ENCODE measurements at regions not wholly inside any gene's neighbourhood (a gene's known extent, or its start where the extent isn't known, plus 50 kb on each side); places are given as distances from the start of the nearest gene placed in this dataset.

DNA sequence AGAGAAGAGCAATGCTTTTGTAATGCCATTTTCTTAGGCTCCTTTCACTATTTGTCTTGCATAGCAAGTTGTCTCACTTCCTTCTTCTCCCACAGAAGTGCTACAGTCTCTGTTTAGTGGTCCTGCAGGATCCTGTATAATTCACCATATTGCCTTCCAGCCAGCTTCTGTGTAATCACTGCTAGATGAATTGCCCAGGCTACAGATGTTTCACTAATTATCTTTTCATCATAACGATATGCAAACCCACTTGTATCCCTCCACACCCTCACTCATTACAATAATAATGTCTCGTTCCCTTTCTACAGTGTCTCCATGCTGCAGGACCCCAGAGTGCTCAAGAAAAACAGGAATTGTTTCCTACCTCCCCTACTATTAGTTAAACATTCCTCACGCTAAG, 402.9 kb downstream of the TBL1XR1 start:
- DNase-seq (ENCODE audit: low read depth), result no peak

DNA sequence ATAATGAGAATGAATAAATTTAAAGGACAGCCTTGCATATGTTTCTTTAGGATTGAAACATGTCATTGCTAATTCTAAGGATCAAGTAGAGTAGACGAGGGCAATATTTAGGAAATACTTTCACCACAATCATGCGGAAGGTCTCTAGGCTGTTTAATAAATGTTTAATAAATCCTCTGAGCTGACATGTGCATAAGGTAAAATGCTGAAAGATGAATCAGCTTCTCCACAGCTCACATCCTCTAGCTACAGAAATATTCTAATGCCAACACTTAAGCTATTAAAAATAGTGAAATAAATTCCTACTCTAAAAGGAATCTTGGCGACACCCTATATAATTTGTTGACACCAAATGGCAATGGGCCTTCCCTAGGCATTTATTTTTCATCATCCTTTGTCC, 407.3 kb downstream of the TBL1XR1 start:
- no peak for DNase-seq (ENCODE audit: low read depth)

GRCh38 chr3:176789281-176789705, 408.0 kb downstream of the TBL1XR1 start:
- no peak for DNase-seq (ENCODE audit: low read depth)

- DNase-seq (ENCODE audit: low read depth), result no peak
These were observed 409.8 kb downstream of the TBL1XR1 start for GRCh38 chr3:176787506-176787905.

DNA sequence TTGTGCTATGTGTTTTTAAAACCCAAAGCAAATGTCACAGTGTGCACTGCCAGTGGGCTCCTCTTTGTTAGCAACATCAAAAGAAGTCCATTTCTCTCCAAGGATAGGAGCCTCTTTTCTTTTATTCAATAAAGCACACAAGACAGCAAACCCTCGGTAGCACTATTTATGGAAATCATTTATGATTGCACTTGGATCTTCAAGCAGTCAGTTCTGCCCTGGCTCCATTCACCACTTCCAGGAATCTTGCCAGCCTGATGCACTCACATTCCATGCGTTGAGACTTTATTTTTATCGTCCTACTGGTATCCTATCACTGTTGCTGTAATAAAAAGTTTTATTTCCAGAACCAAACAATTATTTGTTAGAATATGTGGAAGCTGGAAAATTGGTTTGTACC, 412.1 kb downstream of the TBL1XR1 start:
- DNase-seq (ENCODE audit: low read depth), result no peak

- DNase-seq (ENCODE audit: low read depth), result no peak
These were observed 416.5 kb downstream of the TBL1XR1 start for GRCh38 chr3:176780766-176781165.

GRCh38 chr3:176776622-176777175, 420.6 kb downstream of the TBL1XR1 start:
- no peak for DNase-seq (ENCODE audit: low read depth)

- DNase-seq (ENCODE audit: low read depth), result no peak
These were observed 427.6 kb downstream of the TBL1XR1 start for GRCh38 chr3:176769547-176770190.

DNA sequence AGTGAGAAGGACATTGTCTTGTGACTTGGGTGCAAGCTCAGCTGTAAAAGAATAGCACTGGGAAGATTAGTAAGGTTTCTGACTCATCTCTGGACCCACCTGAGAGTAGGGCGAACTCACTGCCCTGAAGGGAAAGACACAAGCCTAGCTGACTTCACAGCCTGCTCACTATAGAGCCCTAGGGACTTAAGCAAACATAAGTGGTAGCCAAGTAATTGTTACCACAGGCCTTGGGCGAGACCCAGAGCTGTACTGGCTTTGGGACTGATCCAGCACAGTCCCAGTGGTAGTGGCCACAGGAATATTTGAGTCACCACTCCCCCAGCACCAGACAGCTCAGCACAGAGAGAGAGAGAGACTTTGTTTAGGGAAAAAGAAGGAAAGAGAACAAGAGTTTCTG, 429.9 kb downstream of the TBL1XR1 start:
- DNase-seq (ENCODE audit: low read depth), result no peak

- no peak for DNase-seq (ENCODE audit: low read depth)
These were observed 430.4 kb downstream of the TBL1XR1 start for GRCh38 chr3:176766862-176767261.

DNA sequence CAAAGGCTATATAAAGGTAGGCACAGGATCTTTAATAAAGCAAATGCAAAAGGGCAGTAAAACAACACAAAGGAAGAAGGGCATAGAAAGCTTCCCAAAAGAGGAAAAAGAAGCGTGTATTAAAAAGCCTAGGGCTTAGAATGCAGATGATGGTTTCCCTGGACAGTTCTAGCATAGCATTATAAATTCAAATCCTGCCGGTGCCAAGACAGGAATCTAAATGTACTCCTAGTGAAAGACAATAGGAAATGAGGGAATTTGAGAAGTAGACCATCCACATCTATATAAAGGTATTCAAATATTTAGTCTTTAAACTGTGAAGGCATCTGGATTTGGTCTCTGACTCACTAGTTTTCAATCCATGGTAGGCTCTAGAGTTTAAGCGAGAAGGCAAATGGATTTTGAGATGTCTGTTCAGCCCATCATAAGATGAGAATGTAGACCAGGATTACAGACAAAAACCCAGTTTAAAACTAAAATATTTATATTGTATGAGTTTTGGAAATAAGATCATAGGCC, 431.8 kb downstream of the TBL1XR1 start:
- no peak for DNase-seq (ENCODE audit: low read depth)

DNA sequence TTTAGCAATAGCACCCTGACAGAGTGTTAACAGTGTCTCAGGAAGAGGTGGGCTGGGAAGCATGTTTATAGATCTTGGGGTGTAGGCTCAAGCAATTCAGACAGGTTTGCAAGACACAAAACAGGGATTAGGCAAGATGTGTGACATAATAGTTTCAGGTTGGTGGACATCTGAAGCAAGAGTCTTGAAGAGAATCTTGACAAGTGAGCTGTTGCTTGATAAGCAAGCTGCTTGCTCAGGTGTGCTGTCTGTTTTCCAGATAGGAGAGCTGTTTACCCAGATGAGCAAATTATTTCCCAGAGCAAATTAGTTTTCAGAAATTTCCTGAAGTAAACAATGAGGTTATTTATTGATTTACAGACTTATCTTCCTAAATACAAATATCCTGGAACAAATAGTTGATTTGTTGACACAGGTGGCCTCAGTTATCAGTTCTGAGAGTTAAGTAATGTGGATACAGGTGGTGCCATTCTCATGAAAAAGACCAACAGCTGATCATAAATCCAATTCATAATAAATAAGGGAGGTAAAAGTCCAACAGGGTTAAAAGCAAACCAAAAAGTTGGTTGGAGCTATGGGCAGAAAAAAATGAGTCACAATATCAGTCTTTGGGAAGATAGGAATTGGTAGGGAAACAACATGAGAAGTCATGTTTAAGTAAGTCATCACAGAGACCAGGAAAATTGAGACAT, 437.3 kb downstream of the TBL1XR1 start:
- no peak for DNase-seq (ENCODE audit: low read depth)

GRCh38 chr3:176757429-176757828, 439.9 kb downstream of the TBL1XR1 start:
- DNase-seq (ENCODE audit: low read depth), result no peak

DNA sequence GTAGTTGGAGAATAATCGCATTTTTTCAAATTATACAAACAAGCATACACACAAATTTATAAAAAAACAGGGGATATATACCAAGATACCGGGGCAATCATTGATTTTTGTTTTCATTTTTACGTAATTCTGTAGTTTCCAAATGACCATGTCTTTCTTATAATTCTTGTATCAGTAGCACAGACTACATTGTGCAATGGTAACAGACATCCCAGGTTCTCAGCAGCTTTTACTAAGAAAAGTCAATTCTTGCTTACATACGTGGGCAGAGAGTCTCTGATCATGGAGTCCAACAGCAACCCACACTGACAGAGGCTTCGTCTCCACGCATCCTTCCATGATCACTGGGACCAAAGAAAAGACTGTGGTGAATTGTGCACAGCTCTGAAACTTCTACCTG, 441.3 kb downstream of the TBL1XR1 start:
- no peak for DNase-seq (ENCODE audit: low read depth)

DNA sequence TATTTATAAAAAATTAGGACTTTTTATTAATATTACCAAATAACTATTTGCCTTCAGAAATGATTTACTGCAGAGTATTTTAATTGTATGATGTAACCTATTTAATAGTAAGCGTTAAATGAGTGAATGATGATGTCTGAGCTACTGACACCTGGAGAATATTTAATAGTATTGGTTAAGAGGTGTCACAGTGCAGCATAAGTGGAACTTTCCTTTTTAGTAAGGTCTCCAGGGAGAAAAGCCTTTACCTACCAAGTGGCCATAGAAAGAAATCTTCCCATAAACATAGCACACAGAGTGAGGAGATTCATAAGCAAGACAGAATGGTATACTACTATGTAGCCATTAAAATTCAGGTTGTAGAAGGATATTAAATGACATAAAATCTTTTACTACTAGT, 441.7 kb downstream of the TBL1XR1 start:
- no peak for DNase-seq (ENCODE audit: low read depth)

DNA sequence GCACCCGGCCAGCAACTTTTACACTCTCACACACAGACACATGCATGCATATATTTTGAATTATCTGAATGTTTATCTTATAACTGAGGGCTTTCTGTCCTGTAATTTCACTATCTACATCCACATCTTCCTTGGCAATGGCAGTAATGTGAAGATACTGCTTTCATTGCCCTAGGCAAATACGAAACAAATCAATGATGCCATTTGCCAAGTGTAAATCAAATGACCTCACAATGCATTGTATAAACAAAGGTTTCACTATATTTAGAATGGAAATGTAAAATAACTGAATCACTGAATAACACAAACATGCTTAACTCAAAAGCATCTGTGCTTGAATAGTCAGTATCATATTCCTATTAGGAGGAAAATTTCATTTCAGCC, 455.6 kb downstream of the TBL1XR1 start:
- no peak for DNase-seq (ENCODE audit: low read depth)

GRCh38 chr3:176740906-176741663, 456.2 kb downstream of the TBL1XR1 start:
- DNase-seq (ENCODE audit: low read depth), result no peak

- DNase-seq (ENCODE audit: low read depth), result no peak
These were observed 458.1 kb downstream of the TBL1XR1 start for GRCh38 chr3:176739159-176739558.

DNA sequence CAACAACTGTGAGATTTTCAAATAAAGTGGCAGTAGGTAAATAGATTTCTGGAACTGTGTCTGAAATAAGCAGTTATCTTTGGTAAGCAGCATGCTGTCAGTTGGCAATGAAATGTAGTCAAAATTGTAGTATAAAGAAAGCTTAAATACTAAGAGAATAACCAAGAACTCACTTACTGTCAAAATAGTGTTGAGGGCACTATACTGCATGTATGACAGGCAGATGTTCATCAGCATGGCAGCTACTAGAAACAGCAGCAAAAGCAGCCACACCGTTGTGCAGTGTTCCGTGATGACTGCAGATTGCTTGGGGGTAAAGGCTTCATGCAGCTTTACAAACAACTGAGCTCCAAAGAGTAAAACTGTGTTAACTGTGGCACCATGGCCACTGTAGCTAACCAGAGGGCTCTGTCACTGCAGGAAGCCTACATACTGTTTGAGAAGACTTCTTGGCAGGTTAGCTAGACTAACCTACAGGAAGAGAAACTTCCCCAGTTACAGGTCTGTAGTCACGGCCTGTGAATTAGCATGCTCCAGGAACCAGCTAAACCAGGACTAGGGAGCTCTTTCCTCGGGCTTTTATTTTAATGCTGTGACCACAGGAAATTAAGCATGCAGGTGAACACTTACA, 459.7 kb downstream of the TBL1XR1 start:
- DNase-seq (ENCODE audit: low read depth), result no peak

DNA sequence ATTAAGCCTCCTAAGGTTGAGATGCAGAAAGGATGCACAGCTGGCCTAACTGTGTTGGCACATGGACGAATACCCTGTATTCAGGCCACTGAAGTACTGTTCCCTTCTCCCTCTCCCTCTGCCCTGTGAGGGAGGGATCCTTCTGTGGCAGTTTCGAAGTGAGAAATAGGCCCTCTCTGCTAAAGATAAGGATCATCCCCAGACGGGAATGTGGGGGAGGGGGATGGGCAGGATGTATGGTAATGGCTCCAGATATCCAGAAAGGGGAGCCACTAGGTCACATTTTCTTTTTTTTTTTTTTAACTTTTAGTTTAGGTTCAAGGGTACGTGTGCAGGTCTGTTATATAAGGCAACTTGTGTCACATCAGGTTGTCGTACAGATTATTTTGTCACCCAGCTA, 463.1 kb downstream of the TBL1XR1 start:
- DNase-seq (ENCODE audit: low read depth), result no peak

DNA sequence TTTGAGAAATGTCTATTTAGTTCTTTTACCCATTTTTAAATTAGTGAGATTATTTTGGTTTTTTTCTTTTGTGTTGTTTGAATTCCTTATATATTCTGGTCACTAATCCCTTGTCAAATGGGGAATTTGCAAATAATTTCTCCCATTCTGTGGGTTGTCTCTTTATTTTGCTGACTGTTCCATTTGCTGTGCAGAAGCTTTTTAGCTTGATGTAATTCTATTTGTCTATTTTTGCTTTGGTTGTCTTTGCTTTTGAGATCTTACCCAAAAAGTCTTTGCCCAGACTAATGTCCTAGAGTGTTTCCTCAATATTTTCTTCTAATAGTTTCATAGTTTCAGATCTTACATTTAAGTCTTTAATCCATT, 472.9 kb downstream of the TBL1XR1 start:
- no peak for DNase-seq (ENCODE audit: low read depth)

DNA sequence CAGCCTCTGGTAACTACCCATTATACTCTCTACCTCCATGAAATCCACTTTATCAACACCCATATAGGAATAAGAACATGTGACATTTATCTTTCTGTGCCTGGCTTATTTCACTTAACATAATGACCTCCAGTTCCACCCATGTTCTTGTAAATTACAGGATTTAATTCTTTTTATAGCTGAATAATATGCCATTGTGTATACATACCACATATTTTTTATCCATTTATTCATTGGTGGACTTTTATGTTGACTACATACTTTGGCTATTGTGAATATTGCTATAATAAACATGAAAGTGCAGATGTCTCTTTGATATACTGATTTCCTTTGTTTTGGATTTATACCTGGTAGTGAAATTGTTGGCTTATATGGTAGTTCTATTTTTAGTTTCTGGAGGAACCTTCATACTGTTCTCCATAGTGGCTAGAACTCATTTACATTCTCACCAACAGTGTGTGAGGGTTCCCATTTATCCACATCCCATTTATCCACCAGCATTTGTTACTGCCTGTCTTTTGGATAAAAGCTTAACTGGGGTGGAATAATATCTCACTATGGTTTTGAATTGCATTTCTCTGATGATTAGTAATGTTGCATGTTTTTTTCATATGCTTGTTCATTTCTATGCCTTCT, 473.4 kb downstream of the TBL1XR1 start:
- no peak for DNase-seq (ENCODE audit: low read depth)
